PC-3 (cell line): ENCODE measurements at regions not wholly inside any gene's neighbourhood (a gene's known extent, or its start where the extent isn't known, plus 50 kb on each side); places are given as distances from the start of the nearest gene placed in this dataset.

ENCODE experiments used
- EZH2 ChIP-seq: fragments of 300-600 bp; sonication (generic); IDR thresholded peaks from one replicate; pipeline ENCODE4 v1.6.1; 2017; ENCODE audit warnings: antibody characterized with exemption, mild to moderate bottlenecking, low read length; ENCODE audit not compliant: unreplicated experiment
- TF ChIP-seq, protein P1 (sequence below): fragments of 300-600 bp; sonication (generic); conservative IDR thresholded peaks from 2 replicates; pipeline ENCODE4 v1.5.1; 2017; ENCODE audit warnings: antibody characterized with exemption, low read depth, mild to moderate bottlenecking, low read length

- TF ChIP-seq, protein P1, sequence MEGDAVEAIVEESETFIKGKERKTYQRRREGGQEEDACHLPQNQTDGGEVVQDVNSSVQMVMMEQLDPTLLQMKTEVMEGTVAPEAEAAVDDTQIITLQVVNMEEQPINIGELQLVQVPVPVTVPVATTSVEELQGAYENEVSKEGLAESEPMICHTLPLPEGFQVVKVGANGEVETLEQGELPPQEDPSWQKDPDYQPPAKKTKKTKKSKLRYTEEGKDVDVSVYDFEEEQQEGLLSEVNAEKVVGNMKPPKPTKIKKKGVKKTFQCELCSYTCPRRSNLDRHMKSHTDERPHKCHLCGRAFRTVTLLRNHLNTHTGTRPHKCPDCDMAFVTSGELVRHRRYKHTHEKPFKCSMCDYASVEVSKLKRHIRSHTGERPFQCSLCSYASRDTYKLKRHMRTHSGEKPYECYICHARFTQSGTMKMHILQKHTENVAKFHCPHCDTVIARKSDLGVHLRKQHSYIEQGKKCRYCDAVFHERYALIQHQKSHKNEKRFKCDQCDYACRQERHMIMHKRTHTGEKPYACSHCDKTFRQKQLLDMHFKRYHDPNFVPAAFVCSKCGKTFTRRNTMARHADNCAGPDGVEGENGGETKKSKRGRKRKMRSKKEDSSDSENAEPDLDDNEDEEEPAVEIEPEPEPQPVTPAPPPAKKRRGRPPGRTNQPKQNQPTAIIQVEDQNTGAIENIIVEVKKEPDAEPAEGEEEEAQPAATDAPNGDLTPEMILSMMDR: no peak
- no peak for TF ChIP-seq EZH2
Measured at GRCh38 chr3:127053450-127053849, 70.5 kb downstream of the PLXNA1 start.
